IPS DF 6.9 (cell line): ENCODE measurements at regions not wholly inside any gene's neighbourhood (a gene's known extent, or its start where the extent isn't known, plus 50 kb on each side); places are given as distances from the start of the nearest gene placed in this dataset.
"Not testable (repeated sequence)": the region's sequence is repeated elsewhere in the genome, so short reads cannot be mapped to it uniquely, and the experiment has no call there.

Experiments used
- DNase-seq: peaks from one replicate; pipeline ENCODE4 v3.0.0-alpha.2; 2013; ENCODE audit warnings: low read depth, low spot score
- H3K27ac ChIP-seq: one replicate; pipeline ENCODE4 v1.5.1; 2013; ENCODE audit warnings: low read length, control low read depth
- H3K27me3 ChIP-seq: 2 replicates; pipeline ENCODE4 v1.6.1; 2013; ENCODE audit warnings: mild to moderate bottlenecking, low read length; ENCODE audit not compliant: control insufficient read depth, insufficient read depth
- H3K36me3 ChIP-seq: 2 replicates; pipeline ENCODE4 v1.6.1; 2013; ENCODE audit warnings: low read length; ENCODE audit not compliant: control insufficient read depth, insufficient read depth
- H3K4me1 ChIP-seq: 2 replicates; pipeline ENCODE4 v1.6.1; 2013; ENCODE audit warnings: low read length; ENCODE audit not compliant: control insufficient read depth, insufficient read depth
- H3K4me3 ChIP-seq: 2 replicates; pipeline ENCODE4 v1.5.1; 2013; ENCODE audit warnings: mild to moderate bottlenecking, low read length
- H3K9me3 ChIP-seq: 2 replicates; pipeline ENCODE4 v1.6.1; 2013; ENCODE audit warnings: low read length, inconsistent platforms; ENCODE audit not compliant: control insufficient read depth, insufficient read depth
- WGBS: extraction: QIAGEN DNeasy Blood & Tissue Kit; methylation state at CpG from one replicate; pipeline ENCODE4 v1.1.7; 2013; ENCODE audit warnings: mixed read lengths, missing lambda C conversion rate; ENCODE audit not compliant: insufficient read length, insufficient coverage; 5-methylcytosine and 5-hydroxymethylcytosine counted together

GRCh38 chr5:56640763-56641406 is 174.5 kb upstream of the MAP3K1 start:
- no peak for DNase-seq
- H3K27ac ChIP-seq, result no peak overlapping the region
- peaks cover 3% of the 10 kb centered on the region; the same call in 1 of the 2 replicates for H3K4me1 ChIP-seq
- H3K9me3 ChIP-seq, result no peaks in the 10 kb centered on the region
- H3K27me3 ChIP-seq, result no peaks in the 10 kb centered on the region
- WGBS, result no CpG with 5 or more reads among the region's 3 CpGs
- no peaks in the 10 kb centered on the region for H3K36me3 ChIP-seq
- H3K4me3 ChIP-seq, result no peak overlapping the region

GRCh38 chr5:56639476-56639875 is 175.9 kb upstream of the MAP3K1 start:
- no peak overlapping the region for H3K27ac ChIP-seq
- no peak for DNase-seq
- no CpG with 5 or more reads among the region's 2 CpGs for WGBS
- H3K4me1 ChIP-seq, result peaks cover 4% of the 10 kb centered on the region; the same call in 1 of the 2 replicates
- no peaks in the 10 kb centered on the region for H3K36me3 ChIP-seq
- H3K4me3 ChIP-seq, result no peak overlapping the region
- no peaks in the 10 kb centered on the region for H3K27me3 ChIP-seq
- H3K9me3 ChIP-seq, result no peaks in the 10 kb centered on the region

GRCh38 chr5:56638768-56639238 is 176.5 kb upstream of the MAP3K1 start:
- Histone ChIP-seq H3K36me3 (no peaks in the 10 kb centered on the region), H3K27me3 (no peaks in the 10 kb centered on the region), H3K9me3 (no peaks in the 10 kb centered on the region), H3K4me3 (no peak overlapping the region), H3K27ac (no peak overlapping the region), H3K4me1 (peaks cover 4% of the 10 kb centered on the region; the same call in 1 of the 2 replicates)
- no CpG with 5 or more reads among the region's 5 CpGs for WGBS
- no peak for DNase-seq

GRCh38 chr5:56638061-56638621 is 177.2 kb upstream of the MAP3K1 start:
- Histone ChIP-seq H3K4me1 (peaks cover 4% of the 10 kb centered on the region; the same call in 1 of the 2 replicates), H3K27ac (no peak overlapping the region), H3K36me3 (no peaks in the 10 kb centered on the region), H3K9me3 (no peaks in the 10 kb centered on the region), H3K27me3 (no peaks in the 10 kb centered on the region), H3K4me3 (no peak overlapping the region)
- DNase-seq, result no peak
- 100% methylated on average over 1 of the region's 2 CpGs for WGBS

GRCh38 chr5:56637321-56637920 is 177.9 kb upstream of the MAP3K1 start:
- Histone ChIP-seq H3K4me3 (no peak overlapping the region), H3K4me1 (peaks cover 4% of the 10 kb centered on the region; the same call in 1 of the 2 replicates), H3K27me3 (no peaks in the 10 kb centered on the region), H3K36me3 (no peaks in the 10 kb centered on the region), H3K27ac (no peak overlapping the region), H3K9me3 (no peaks in the 10 kb centered on the region)
- no peak for DNase-seq
- no CpG with 5 or more reads among the region's 3 CpGs for WGBS

- WGBS, result no CpG with 5 or more reads among the region's 1 CpG
- Histone ChIP-seq H3K4me1 (peaks cover 4% of the 10 kb centered on the region; the same call in 1 of the 2 replicates), H3K27ac (no peak overlapping the region), H3K9me3 (no peaks in the 10 kb centered on the region), H3K27me3 (no peaks in the 10 kb centered on the region), H3K36me3 (no peaks in the 10 kb centered on the region), H3K4me3 (no peak overlapping the region)
- DNase-seq, result no peak
These were observed 181.4 kb upstream of the MAP3K1 start for GRCh38 chr5:56633950-56634349.

- DNase-seq, result no peak
- Histone ChIP-seq H3K4me3 (no peak overlapping the region), H3K27ac (no peak overlapping the region), H3K36me3 (no peaks in the 10 kb centered on the region), H3K9me3 (no peaks in the 10 kb centered on the region), H3K27me3 (no peaks in the 10 kb centered on the region), H3K4me1 (peaks cover 4% of the 10 kb centered on the region; the same call in 1 of the 2 replicates)
- WGBS, result no CpG with 5 or more reads among the region's 1 CpG
These were observed 182.4 kb upstream of the MAP3K1 start for GRCh38 chr5:56632939-56633338.

GRCh38 chr5:56632199-56632598 is 183.2 kb upstream of the MAP3K1 start:
- no peaks in the 10 kb centered on the region; the same call in 1 of the 2 replicates for H3K9me3 ChIP-seq
- no CpG with 5 or more reads among the region's 2 CpGs for WGBS
- no peak overlapping the region for H3K4me3 ChIP-seq
- H3K4me1 ChIP-seq, result peaks cover 4% of the 10 kb centered on the region; the same call in 1 of the 2 replicates
- H3K27me3 ChIP-seq, result no peaks in the 10 kb centered on the region
- no peak overlapping the region for H3K27ac ChIP-seq
- DNase-seq, result no peak
- H3K36me3 ChIP-seq, result no peaks in the 10 kb centered on the region

- Histone ChIP-seq H3K36me3 (no peaks in the 10 kb centered on the region), H3K27ac (no peak overlapping the region), H3K27me3 (no peaks in the 10 kb centered on the region), H3K4me1 (0 out of 2 replicates have a peak, but pooled peaks cover 1% of the 10 kb centered on the region), H3K9me3 (no peaks in the 10 kb centered on the region; the same call in 1 of the 2 replicates), H3K4me3 (no peak overlapping the region)
- WGBS, result no CpG with 5 or more reads among the region's 2 CpGs
- no peak for DNase-seq
These were observed 183.6 kb upstream of the MAP3K1 start for GRCh38 chr5:56631719-56632118.

- H3K27ac ChIP-seq, H3K9me3 ChIP-seq, H3K36me3 ChIP-seq, H3K27me3 ChIP-seq, DNase-seq, H3K4me1 ChIP-seq, H3K4me3 ChIP-seq: not testable (repeated sequence)
- no CpG with 5 or more reads among the region's 4 CpGs for WGBS
These were observed 186.7 kb upstream of the MAP3K1 start for GRCh38 chr5:56628616-56629015.
